Ishikawa (cell line): ENCODE measurements at regions not wholly inside any gene's neighbourhood (a gene's known extent, or its start where the extent isn't known, plus 50 kb on each side); places are given as distances from the start of the nearest gene placed in this dataset.

Source experiments
- CEBPB ChIP-seq: IDR thresholded peaks from 2 replicates; pipeline ENCODE4 v1.6.1; 2012
- CREB1 ChIP-seq: IDR thresholded peaks from 2 replicates; pipeline ENCODE4 v1.6.1; 2012; ENCODE audit warnings: low read depth
- EGR1 ChIP-seq: IDR thresholded peaks from 2 replicates; pipeline ENCODE4 v1.6.1; 2012
- EP300 ChIP-seq: IDR thresholded peaks from 2 replicates; pipeline ENCODE4 v1.6.1; 2012; ENCODE audit warnings: borderline replicate concordance
- FOXM1 ChIP-seq: IDR thresholded peaks from 2 replicates; pipeline ENCODE4 v1.6.1; 2012; ENCODE audit warnings: low read depth, borderline replicate concordance
- MAX ChIP-seq: IDR thresholded peaks from 2 replicates; pipeline ENCODE4 v1.6.1; 2012
- NFIC ChIP-seq: IDR thresholded peaks from 2 replicates; pipeline ENCODE4 v1.6.1; 2012
- RAD21 ChIP-seq: IDR thresholded peaks from 2 replicates; pipeline ENCODE4 v1.6.1; 2012; ENCODE audit warnings: low read depth
- REST ChIP-seq: IDR thresholded peaks from 2 replicates; pipeline ENCODE4 v1.6.1; 2012; ENCODE audit warnings: low read depth, mild to moderate bottlenecking
- TAF1 ChIP-seq: IDR thresholded peaks from 2 replicates; pipeline ENCODE4 v1.6.1; 2012; ENCODE audit warnings: low read depth, mild to moderate bottlenecking
- TCF12 ChIP-seq: IDR thresholded peaks from 2 replicates; pipeline ENCODE4 v1.6.1; 2012; ENCODE audit warnings: low read depth
- TEAD4 ChIP-seq: IDR thresholded peaks from 2 replicates; pipeline ENCODE4 v1.6.1; 2012
- USF1 ChIP-seq: IDR thresholded peaks from 2 replicates; pipeline ENCODE4 v1.6.1; 2012
- YY1 ChIP-seq: IDR thresholded peaks from 2 replicates; pipeline ENCODE4 v1.6.1; 2012; ENCODE audit warnings: low read depth
- ZBTB7A ChIP-seq: IDR thresholded peaks from 2 replicates; pipeline ENCODE4 v1.6.1; 2012; ENCODE audit warnings: low read depth

- no peak for TF ChIP-seq TEAD4
- no peak for TF ChIP-seq MAX
- TF ChIP-seq REST: no peak
- no peak for TF ChIP-seq FOXM1
- TF ChIP-seq TCF12: no peak
- no peak for TF ChIP-seq TAF1
- no peak for TF ChIP-seq CREB1
- no peak for TF ChIP-seq EP300
- no peak for TF ChIP-seq EGR1
- no peak for TF ChIP-seq USF1
- TF ChIP-seq ZBTB7A: no peak
- TF ChIP-seq YY1: no peak
- TF ChIP-seq RAD21: no peak
- TF ChIP-seq NFIC: no peak
- no peak for TF ChIP-seq CEBPB
Measured at GRCh38 chr4:62232814-62233213, 1032.7 kb downstream of the ADGRL3 start.

GRCh38 chr4:62231994-62232393 lies 1031.9 kb downstream of the ADGRL3 start:
- TF ChIP-seq FOXM1 (no peak), TEAD4 (no peak), TAF1 (no peak), EP300 (no peak), USF1 (no peak), NFIC (no peak), CREB1 (no peak), EGR1 (no peak), RAD21 (no peak), CEBPB (no peak), REST (no peak), ZBTB7A (no peak), MAX (no peak), YY1 (no peak), TCF12 (no peak)

- no peak for TF ChIP-seq CREB1
- no peak for TF ChIP-seq EP300
- TF ChIP-seq NFIC: peak; percentile 68
Measured at GRCh38 chr4:62226082-62226481, 1026.0 kb downstream of the ADGRL3 start.

GRCh38 chr4:62222121-62222520 lies 1022.0 kb downstream of the ADGRL3 start:
- TF ChIP-seq USF1: no peak
- TF ChIP-seq RAD21: no peak
- TF ChIP-seq TCF12: no peak
- no peak for TF ChIP-seq TEAD4
- no peak for TF ChIP-seq CEBPB
- no peak for TF ChIP-seq REST
- no peak for TF ChIP-seq TAF1
- no peak for TF ChIP-seq EP300
- no peak for TF ChIP-seq NFIC
- no peak for TF ChIP-seq FOXM1
- TF ChIP-seq EGR1: no peak
- no peak for TF ChIP-seq MAX
- TF ChIP-seq CREB1: no peak
- no peak for TF ChIP-seq ZBTB7A
- TF ChIP-seq YY1: no peak
